ENCODE measurements at regions not wholly inside any gene's neighbourhood (a gene's known extent, or its start where the extent isn't known, plus 50 kb on each side); places are given as distances from the start of the nearest gene placed in this dataset.

DNA sequence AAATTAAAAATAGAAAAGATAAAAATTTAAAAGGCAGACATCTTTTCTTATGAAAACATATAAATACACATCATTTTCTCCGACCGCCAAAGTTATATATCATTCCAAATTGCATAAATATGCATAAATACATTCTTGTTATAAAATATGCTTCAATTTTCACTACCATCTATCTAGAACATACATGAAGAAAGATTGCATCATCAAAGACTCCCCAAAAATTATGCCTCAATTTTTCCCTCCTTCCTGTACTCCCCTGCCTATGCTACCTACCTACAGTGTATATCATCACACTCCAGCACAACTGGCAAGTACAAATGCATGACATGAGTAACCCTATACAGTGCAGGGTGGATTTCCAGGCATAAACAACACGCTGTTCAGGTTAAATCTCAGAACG lies 49.9 kb upstream of the TENT5A start:
- TF ChIP-seq REST (IDR thresholded peaks at IDR 0.05; ENCODE audit: insufficient replicate concordance, low read depth) (no peak), POLR2AphosphoS5 (IDR thresholded peaks at IDR 0.05; ENCODE audit: low read depth) (no peak), SPI1 (IDR thresholded peaks at IDR 0.05; ENCODE audit: borderline replicate concordance, low read depth) (no peak)
- TF ChIP-seq, protein P1, sequence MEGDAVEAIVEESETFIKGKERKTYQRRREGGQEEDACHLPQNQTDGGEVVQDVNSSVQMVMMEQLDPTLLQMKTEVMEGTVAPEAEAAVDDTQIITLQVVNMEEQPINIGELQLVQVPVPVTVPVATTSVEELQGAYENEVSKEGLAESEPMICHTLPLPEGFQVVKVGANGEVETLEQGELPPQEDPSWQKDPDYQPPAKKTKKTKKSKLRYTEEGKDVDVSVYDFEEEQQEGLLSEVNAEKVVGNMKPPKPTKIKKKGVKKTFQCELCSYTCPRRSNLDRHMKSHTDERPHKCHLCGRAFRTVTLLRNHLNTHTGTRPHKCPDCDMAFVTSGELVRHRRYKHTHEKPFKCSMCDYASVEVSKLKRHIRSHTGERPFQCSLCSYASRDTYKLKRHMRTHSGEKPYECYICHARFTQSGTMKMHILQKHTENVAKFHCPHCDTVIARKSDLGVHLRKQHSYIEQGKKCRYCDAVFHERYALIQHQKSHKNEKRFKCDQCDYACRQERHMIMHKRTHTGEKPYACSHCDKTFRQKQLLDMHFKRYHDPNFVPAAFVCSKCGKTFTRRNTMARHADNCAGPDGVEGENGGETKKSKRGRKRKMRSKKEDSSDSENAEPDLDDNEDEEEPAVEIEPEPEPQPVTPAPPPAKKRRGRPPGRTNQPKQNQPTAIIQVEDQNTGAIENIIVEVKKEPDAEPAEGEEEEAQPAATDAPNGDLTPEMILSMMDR (IDR thresholded peaks at IDR 0.05; ENCODE audit: insufficient read depth, low read length), result no peak

Measured in HL-60 (cell line).